ENCODE measurements at regions not wholly inside any gene's neighbourhood (a gene's known extent, or its start where the extent isn't known, plus 50 kb on each side); places are given as distances from the start of the nearest gene placed in this dataset.

DNA sequence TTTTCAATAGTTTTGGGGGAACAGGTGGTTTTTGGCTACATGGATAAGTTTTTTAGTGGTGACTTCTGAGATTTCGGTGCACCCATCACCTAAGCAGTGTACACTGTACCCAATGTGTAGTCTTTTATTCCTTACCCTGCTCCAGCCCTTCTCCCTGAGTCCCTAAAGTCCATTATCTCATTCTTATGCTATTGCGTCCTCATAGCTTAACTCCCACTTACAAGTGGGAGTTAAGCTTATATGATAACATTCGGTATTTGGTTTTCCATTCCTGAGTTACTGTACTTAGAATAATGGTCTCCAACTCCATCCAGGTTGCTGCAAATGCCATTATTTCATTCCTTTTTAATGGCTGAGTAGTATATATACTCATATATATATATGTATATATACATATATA lies 90.9 kb upstream of the ACSL3 start:
- DNase-seq: no peak
- Histone ChIP-seq H3K27me3 (no peaks in the 10 kb centered on the region), H3K4me1 (no peaks in the 10 kb centered on the region), H3K4me3 (no peak overlapping the region), H3K9me3 (no peaks in the 10 kb centered on the region), H3K27ac (no peak overlapping the region), H3K36me3 (no peaks in the 10 kb centered on the region)
- 94 to 96% methylated on average over 3 of the region's 3 CpGs for WGBS, 2 donors
- no peak for TF ChIP-seq EP300 (IDR thresholded peaks at IDR 0.05)
- no peak for TF ChIP-seq CTCF (IDR thresholded peaks at IDR 0.05)
- no peak for TF ChIP-seq POLR2A (IDR thresholded peaks at IDR 0.05)
- TF ChIP-seq POLR2AphosphoS5 (IDR thresholded peaks at IDR 0.05): no peak
- intact Hi-C loops (cut with DNase I): no loop called here

GRCh38 chr2:222771832-222772231 lies 89.0 kb upstream of the ACSL3 start:
- TF ChIP-seq POLR2A (IDR thresholded peaks at IDR 0.05): no peak
- no peak for TF ChIP-seq POLR2AphosphoS5 (IDR thresholded peaks at IDR 0.05)
- TF ChIP-seq CTCF (IDR thresholded peaks at IDR 0.05): no peak
- Histone ChIP-seq H3K9me3 (no peaks in the 10 kb centered on the region), H3K27ac (no peak overlapping the region), H3K36me3 (no peaks in the 10 kb centered on the region), H3K4me1 (no peaks in the 10 kb centered on the region), H3K4me3 (no peak overlapping the region), H3K27me3 (no peaks in the 10 kb centered on the region)
- 97% methylated on average over 3 of the region's 3 CpGs for WGBS, 2 donors
- intact Hi-C loops (cut with DNase I): no loop called here
- DNase-seq: no peak

DNA sequence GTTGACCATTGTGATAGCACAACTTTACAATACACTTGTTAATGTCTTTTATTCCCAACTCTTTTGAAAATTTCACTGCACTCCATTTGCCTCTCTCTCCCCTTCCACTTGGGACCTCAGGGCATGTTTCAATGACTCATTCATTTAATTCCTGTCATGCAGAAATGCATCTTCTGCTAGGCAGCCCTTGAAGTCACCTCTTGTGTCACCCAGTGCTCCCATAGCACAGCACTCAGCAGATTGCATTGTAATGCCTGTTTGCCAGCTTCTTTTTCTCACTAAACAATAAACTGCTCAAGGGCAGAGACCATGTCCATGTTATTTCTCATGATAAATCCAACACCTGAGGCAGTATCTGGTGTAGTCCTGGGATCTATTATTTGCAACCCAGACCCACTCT lies 85.9 kb upstream of the ACSL3 start:
- no peak for DNase-seq
- no peak overlapping the region for H3K4me3 ChIP-seq
- intact Hi-C loops (cut with DNase I): no loop called here
- no peaks in the 10 kb centered on the region for H3K9me3 ChIP-seq
- no peaks in the 10 kb centered on the region for H3K27me3 ChIP-seq
- no peaks in the 10 kb centered on the region for H3K36me3 ChIP-seq
- no peak overlapping the region for H3K27ac ChIP-seq
- no peaks in the 10 kb centered on the region for H3K4me1 ChIP-seq
- TF ChIP-seq POLR2AphosphoS5 (IDR thresholded peaks at IDR 0.05) (no peak), EP300 (IDR thresholded peaks at IDR 0.05) (no peak), CTCF (IDR thresholded peaks at IDR 0.05) (no peak), POLR2A (IDR thresholded peaks at IDR 0.05) (no peak)

GRCh38 chr2:222776792-222777191 lies 84.0 kb upstream of the ACSL3 start:
- Histone ChIP-seq H3K27ac (no peak overlapping the region), H3K27me3 (no peaks in the 10 kb centered on the region), H3K4me3 (no peak overlapping the region), H3K36me3 (no peaks in the 10 kb centered on the region), H3K9me3 (no peaks in the 10 kb centered on the region), H3K4me1 (no peaks in the 10 kb centered on the region)
- TF ChIP-seq EP300 (IDR thresholded peaks at IDR 0.05): no peak
- no peak for TF ChIP-seq POLR2AphosphoS5 (IDR thresholded peaks at IDR 0.05)
- no peak for TF ChIP-seq POLR2A (IDR thresholded peaks at IDR 0.05)
- no peak for TF ChIP-seq CTCF (IDR thresholded peaks at IDR 0.05)
- DNase-seq: no peak
- intact Hi-C loops (cut with DNase I): no loop called here
- WGBS, 2 donors: 76 to 82% methylated on average over 3 of the region's 3 CpGs

- no peak for DNase-seq
- WGBS, 2 donors: 87 to 92% methylated on average over 3 of the region's 3 CpGs
- no peaks in the 10 kb centered on the region for H3K9me3 ChIP-seq
- intact Hi-C loops (cut with DNase I): no loop called here
- H3K36me3 ChIP-seq: no peaks in the 10 kb centered on the region
- H3K27me3 ChIP-seq: no peaks in the 10 kb centered on the region
- no peaks in the 10 kb centered on the region for H3K4me1 ChIP-seq
- TF ChIP-seq POLR2AphosphoS5 (IDR thresholded peaks at IDR 0.05) (no peak), POLR2A (IDR thresholded peaks at IDR 0.05) (no peak), EP300 (IDR thresholded peaks at IDR 0.05) (no peak), CTCF (IDR thresholded peaks at IDR 0.05) (no peak)
- no peak overlapping the region for H3K27ac ChIP-seq
- no peak overlapping the region for H3K4me3 ChIP-seq
Observed at GRCh38 chr2:222778400-222778799, 82.4 kb upstream of the ACSL3 start.

All from sigmoid colon (tissue), 6 donors.